ENCODE measurements at regions not wholly inside any gene's neighbourhood (a gene's known extent, or its start where the extent isn't known, plus 50 kb on each side); places are given as distances from the start of the nearest gene placed in this dataset.

GRCh38 chr20:12395760-12396159 lies 478.1 kb downstream of the BTBD3 start:
- TF ChIP-seq CTCF (IDR thresholded peaks at IDR 0.05; ENCODE audit: extremely low read depth in 1 of 2, insufficient read depth in 1 of 2, low read depth in 1 of 2, low read length in 2 of 2) = no peak
- TF ChIP-seq POLR2A (IDR thresholded peaks at IDR 0.05; ENCODE audit: low read depth, low read length) = no peak
- no peak for TF ChIP-seq MYC (IDR thresholded peaks at IDR 0.05; ENCODE audit: low read depth, low read length)
- TF ChIP-seq, protein P1, sequence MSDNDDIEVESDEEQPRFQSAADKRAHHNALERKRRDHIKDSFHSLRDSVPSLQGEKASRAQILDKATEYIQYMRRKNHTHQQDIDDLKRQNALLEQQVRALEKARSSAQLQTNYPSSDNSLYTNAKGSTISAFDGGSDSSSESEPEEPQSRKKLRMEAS (IDR thresholded peaks at IDR 0.05; ENCODE audit: insufficient read depth, insufficient read length) = no peak
